Neuron (in vitro differentiated cells): ENCODE measurements at regions not wholly inside any gene's neighbourhood (a gene's known extent, or its start where the extent isn't known, plus 50 kb on each side); places are given as distances from the start of the nearest gene placed in this dataset.

Experiments used
- H2AFZ ChIP-seq: one replicate; pipeline ENCODE4 v1.6.1; 2013; ENCODE audit warnings: low read depth, mild to moderate bottlenecking, inconsistent platforms, low read length, moderate library complexity
- H3K27me3 ChIP-seq: one replicate; pipeline ENCODE4 v1.6.1; 2013; ENCODE audit warnings: low read length; ENCODE audit not compliant: insufficient read depth
- H3K36me3 ChIP-seq: one replicate; pipeline ENCODE4 v1.6.1; 2013; ENCODE audit warnings: low read length; ENCODE audit not compliant: insufficient read depth
- H3K4me1 ChIP-seq: one replicate; pipeline ENCODE4 v1.6.1; 2013; ENCODE audit warnings: low read length; ENCODE audit not compliant: insufficient read depth
- H3K4me3 ChIP-seq: 2 replicates; pipeline ENCODE4 v1.5.1; 2013; ENCODE audit warnings: mild to moderate bottlenecking, low read length, moderate library complexity
- H3K9me3 ChIP-seq: one replicate; pipeline ENCODE4 v1.6.1; 2013; ENCODE audit warnings: low read length

DNA sequence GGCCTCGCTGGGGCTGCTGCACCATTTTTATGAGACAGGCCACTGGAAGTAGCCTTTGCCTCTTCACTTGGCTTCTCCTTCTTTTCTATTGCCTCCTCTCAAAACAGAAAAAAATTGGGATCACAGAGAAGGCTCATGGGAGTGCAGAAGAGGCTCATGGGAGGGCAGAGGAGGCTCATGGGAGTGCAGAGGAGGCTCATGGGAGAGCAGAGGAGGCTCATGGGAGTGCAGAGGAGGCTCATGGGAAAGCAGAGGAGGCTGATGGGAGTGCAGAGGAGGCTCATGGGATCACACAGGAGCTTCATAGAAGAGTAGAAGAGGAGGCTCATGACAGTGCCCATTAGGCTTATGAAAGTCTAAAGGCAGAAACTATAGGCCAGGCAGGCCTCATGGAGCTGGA is 211.2 kb downstream of the IRF8 start:
- Histone ChIP-seq H2AFZ (no peak overlapping the region), H3K4me3 (no peak overlapping the region), H3K4me1 (no peaks in the 10 kb centered on the region), H3K36me3 (no peaks in the 10 kb centered on the region), H3K27me3 (no peaks in the 10 kb centered on the region), H3K9me3 (no peaks in the 10 kb centered on the region)

DNA sequence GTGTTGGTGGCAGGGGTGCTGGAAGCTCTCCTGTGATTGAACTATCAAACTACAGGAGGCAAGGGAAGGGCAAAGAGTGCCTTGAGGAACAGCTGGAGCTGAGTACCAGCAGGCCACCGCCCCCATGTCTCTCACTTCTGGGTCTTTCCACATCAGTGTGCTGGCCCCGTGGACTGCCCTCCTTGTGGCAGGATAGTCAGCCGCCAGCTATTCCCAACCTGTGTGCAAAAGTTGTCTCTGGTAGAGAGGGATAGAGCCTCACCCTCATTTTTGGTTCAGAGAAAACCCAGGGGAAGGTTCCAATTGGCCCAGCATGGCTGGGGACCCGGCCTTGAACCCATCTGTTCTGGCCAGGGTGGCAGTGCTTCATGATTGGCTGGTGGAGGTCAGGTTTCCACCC is 211.8 kb downstream of the IRF8 start:
- no peaks in the 10 kb centered on the region for H3K4me1 ChIP-seq
- no peak overlapping the region for H2AFZ ChIP-seq
- no peak overlapping the region for H3K4me3 ChIP-seq
- no peaks in the 10 kb centered on the region for H3K9me3 ChIP-seq
- H3K36me3 ChIP-seq = no peaks in the 10 kb centered on the region
- H3K27me3 ChIP-seq = no peaks in the 10 kb centered on the region

DNA sequence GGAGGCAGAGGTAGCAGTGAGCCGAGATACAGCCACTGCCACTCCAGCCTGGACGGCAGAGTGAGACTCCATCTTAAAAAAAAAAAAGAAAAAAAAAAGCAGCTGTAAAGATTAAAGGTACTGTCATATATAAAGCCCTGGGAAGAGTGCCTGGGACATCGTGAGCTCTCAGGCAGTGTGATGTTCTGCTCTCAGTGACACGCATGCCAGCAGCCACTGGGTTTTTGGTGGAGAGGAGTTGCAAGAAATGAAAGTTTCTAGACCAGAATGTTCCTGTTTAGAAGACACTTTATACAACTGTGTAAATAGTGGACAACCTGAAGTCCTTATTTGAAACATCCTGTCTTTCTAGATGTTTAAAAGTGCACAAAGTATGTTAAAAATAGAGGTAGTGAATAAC is 213.2 kb downstream of the IRF8 start:
- Histone ChIP-seq H3K36me3 (no peaks in the 10 kb centered on the region), H3K4me1 (no peaks in the 10 kb centered on the region), H3K4me3 (no peak overlapping the region), H3K27me3 (peaks cover 3% of the 10 kb centered on the region), H3K9me3 (no peaks in the 10 kb centered on the region), H2AFZ (no peak overlapping the region)

DNA sequence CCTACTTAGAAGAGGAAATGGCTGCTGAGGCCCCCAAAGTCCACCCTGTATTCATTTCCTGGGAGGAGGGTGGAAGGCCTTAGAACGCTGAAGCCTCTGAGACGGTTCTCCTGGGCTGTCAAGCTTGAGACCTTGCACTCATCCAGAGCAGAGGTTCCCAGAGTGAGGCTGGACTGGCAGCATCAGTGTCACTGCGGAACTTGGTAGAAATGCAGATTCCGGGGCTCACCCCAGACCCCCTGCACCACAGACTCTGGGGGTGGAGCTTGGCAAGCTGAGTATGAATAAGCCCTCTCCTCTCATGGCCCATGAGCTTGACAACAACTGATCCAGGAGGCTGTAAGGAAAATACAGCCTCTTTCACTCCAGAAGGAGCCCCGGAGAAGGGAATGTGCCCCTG is 218.3 kb downstream of the IRF8 start:
- H3K4me1 ChIP-seq = no peaks in the 10 kb centered on the region
- H2AFZ ChIP-seq = no peak overlapping the region
- H3K27me3 ChIP-seq = peaks cover 14% of the 10 kb centered on the region
- H3K9me3 ChIP-seq = no peaks in the 10 kb centered on the region
- H3K4me3 ChIP-seq = no peak overlapping the region
- H3K36me3 ChIP-seq = no peaks in the 10 kb centered on the region

DNA sequence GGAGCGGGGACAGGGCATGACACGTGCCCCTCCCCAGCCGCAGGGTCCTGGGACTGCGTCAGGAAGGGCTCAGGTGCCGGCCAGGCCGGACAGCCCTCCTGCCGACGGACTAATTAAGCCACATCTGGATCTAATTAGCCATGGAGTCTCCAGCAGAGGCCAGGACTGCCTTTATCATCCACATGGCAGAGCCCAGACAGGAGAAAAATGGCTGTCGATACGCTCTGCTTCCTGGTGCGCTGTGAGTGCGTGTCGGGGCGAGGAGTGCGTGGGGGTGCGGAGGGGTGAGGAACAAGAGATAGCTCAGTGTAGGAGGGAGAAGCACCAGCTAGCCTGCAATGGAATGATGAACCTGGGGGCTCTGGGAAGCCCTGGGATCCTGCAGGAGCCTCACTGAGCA is 218.8 kb downstream of the IRF8 start:
- H2AFZ ChIP-seq = no peak overlapping the region
- H3K9me3 ChIP-seq = no peaks in the 10 kb centered on the region
- no peaks in the 10 kb centered on the region for H3K36me3 ChIP-seq
- H3K27me3 ChIP-seq = peaks cover 18% of the 10 kb centered on the region
- H3K4me3 ChIP-seq = no peak overlapping the region
- H3K4me1 ChIP-seq = no peaks in the 10 kb centered on the region

DNA sequence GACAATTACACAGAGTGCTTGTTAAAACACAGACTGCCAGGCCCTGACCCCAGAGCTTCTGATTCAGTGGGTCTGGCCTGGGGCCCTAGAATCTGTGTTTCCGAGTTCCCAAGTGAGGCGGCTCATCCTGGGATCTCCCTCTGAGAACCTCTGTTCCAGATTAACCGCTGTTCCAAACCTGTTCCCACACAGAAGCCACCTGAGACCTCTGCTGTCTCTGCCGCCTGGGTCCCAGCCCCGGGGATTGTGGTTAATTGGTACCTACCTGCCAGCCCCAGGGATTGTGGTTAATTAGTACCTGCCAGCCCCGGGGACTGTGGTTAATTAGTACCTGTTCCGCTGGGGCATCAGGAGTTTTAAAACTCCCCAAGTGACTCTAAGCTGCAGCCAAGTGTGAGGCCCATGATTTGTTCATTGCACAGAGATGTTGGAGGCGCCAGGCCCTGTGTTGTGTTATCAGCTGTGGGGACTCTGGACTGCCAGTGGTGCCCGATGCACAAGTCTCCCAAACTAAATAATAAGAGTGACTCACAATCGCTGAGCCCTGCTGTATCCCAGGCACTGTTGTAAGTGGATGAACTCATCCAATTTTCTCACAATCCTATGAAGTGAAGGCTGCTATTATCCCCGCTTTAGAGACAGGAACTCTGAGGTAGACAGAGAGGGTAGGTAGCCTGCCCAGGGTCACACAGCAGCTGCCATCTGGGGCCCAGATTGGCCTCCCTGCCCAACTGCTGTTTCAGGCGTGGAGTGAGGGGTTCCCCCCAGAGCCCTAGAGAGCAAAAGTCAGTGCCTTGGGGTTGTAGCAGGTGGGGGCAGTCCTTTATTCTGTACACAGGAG is 219.7 kb downstream of the IRF8 start:
- Histone ChIP-seq H3K9me3 (no peaks in the 10 kb centered on the region), H3K4me1 (no peaks in the 10 kb centered on the region), H3K36me3 (no peaks in the 10 kb centered on the region), H3K4me3 (no peak overlapping the region), H2AFZ (no peak overlapping the region), H3K27me3 (peaks cover 21% of the 10 kb centered on the region)

DNA sequence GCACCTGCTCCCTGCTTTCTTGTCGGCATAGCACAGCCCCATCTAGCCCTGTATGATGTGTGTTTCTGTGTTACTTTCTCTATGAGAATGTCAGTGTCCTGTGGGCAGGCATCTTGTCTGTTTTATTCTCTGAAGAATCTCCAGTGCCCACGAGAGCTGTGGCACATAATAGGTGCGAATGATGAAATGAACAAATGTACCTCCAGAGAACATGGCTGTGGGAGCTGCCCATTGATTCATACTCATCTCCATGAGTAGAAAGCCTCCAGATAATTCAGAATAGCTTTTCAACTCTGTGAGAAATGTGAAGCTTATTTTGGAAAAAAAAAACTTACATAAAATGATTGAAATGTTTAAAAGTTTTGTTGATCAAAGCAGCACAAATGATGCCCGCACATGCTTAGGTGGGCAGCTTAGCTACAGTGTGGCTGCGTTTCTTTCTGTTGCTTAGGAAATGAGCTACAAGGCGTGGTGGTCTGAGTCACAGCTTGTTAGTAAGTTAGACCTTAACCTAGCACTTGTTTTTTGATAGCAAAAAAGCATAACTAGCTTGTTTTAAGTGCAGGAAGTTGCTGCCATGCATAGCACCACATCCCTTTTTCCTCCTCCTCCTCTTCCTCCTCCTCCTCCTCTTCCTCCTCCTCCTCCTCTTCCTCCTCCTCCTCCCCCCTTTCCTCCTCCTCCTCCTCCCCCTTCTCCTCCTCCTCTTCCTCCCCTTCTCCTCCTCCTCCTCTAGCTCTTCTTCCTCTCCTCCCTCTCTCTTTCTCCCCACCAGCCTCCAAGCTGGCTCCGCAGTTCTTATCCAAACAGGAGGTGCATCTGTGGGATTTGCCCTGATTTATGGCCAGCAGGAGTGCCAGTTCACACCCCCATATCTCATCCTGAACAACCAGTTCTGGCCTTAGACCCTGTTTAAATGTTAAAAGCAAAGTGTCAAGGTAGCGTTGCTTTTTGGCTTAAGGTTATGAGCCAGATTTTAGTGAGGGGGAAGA is 221.5 kb downstream of the IRF8 start:
- no peak overlapping the region for H3K4me3 ChIP-seq
- no peaks in the 10 kb centered on the region for H3K36me3 ChIP-seq
- H3K9me3 ChIP-seq = no peaks in the 10 kb centered on the region
- H3K27me3 ChIP-seq = peaks cover 30% of the 10 kb centered on the region
- H3K4me1 ChIP-seq = no peaks in the 10 kb centered on the region
- H2AFZ ChIP-seq = no peak overlapping the region

DNA sequence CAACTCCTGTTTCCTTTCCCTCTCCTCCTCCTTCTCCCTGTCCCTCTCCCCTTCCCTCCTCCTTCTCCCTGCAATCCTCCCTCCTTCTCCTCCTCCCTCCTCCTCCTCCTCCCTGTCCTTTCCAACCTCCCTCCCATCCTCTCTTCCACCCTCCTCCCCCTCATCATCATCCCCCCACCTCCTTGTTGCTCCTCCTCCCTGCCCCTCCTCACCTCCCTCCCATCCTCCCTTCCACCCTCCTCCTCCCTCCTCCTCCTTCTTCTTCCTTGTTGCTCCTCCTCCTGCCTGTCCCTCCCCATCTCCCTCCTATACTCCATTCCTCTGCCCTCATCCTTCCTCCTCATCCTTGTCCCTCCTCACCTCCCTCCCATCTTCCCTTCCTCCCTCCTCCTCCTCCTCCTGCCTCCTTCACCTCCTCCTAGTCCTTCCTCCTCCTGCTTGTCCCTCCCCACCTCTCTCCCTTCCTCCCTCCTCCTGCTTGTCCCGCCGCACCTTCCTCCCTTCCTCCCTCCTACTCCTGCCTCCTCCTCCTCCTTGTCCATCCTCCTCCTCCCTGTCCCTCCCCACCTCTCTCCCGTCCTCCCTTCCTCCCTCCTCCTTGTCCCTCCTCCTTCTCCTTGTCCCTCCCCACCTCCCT is 222.5 kb downstream of the IRF8 start:
- H3K4me1 ChIP-seq = no peaks in the 10 kb centered on the region
- H3K4me3 ChIP-seq = no peak overlapping the region
- H2AFZ ChIP-seq = no peak overlapping the region
- no peaks in the 10 kb centered on the region for H3K9me3 ChIP-seq
- H3K36me3 ChIP-seq = no peaks in the 10 kb centered on the region
- H3K27me3 ChIP-seq = peaks cover 30% of the 10 kb centered on the region

DNA sequence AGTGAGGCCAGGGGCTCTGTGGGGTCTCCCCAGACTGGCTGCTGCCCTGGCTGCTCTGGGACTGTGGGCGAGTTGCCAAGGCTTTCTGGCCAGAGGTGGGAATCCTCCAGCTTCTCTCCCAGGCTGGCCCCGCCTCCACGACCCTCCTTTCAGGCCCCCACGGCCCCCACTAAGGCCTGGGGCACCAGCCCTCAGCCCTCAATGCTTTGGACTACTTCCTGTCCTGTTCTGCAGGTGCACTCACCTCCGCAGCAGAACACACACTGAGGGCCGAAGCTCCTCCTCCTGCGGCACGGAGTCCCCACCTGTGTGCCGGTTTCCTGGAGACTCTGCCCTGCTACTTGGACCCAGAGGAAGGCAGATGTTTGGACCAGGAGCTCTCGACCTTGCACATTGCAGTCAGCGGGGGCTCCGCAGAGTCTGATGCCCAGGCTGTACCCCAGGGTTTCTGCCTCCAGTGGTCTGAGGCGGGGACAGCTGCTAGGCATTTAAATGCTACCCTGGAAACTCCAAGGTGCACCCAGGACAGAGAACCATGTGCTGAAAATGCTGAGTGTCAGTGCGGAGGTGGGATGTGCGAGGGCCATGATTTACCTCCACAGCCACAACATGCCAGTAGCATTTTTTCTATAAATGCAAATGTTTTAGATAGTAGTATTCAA is 223.8 kb downstream of the IRF8 start:
- Histone ChIP-seq H3K36me3 (no peaks in the 10 kb centered on the region), H3K4me1 (no peaks in the 10 kb centered on the region), H2AFZ (no peak overlapping the region), H3K27me3 (peaks cover 30% of the 10 kb centered on the region), H3K4me3 (no peak overlapping the region), H3K9me3 (no peaks in the 10 kb centered on the region)

DNA sequence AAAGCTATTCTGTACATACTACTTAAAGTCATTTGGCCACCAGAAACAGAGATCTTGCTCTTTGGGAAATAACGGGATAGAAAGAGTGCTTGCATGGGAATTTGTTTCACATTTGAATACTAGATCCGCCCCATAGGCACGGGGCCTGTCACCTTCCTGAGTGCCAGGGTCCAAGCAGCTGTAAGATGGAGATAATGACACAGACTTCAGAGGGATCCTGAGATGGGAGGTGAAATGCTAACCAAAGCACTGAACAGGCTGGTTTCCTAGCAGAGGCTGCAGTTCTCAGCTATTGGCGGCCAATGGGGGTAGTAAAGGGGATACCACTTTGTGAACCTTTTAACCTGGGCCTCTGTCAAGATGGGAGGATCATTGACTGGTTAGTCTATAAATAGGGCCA is 225.4 kb downstream of the IRF8 start:
- Histone ChIP-seq H3K36me3 (no peaks in the 10 kb centered on the region), H3K9me3 (no peaks in the 10 kb centered on the region), H3K27me3 (peaks cover 30% of the 10 kb centered on the region), H3K4me1 (no peaks in the 10 kb centered on the region), H2AFZ (no peak overlapping the region), H3K4me3 (no peak overlapping the region)

DNA sequence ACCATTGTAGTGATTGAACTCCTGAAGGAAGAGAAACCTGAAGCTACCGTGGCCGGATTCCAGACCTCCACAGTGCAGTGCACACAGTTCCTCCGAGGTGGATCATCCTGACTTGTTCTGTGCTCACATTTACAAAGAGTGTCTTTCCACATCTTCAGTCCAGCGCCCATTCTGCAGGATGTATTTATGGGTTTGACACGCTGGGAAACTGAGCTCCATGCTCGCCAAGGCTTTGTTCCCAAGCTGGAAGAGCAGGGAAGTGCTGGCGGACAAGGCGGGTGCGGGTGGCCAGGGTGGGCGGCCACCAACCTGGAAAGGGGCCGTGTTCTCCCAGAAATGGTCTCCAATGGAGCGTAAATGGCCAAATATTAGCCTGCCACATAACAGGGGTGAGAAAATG is 227.9 kb downstream of the IRF8 start:
- H3K27me3 ChIP-seq = peaks cover 24% of the 10 kb centered on the region
- no peak overlapping the region for H2AFZ ChIP-seq
- no peaks in the 10 kb centered on the region for H3K36me3 ChIP-seq
- H3K4me1 ChIP-seq = no peaks in the 10 kb centered on the region
- no peaks in the 10 kb centered on the region for H3K9me3 ChIP-seq
- H3K4me3 ChIP-seq = no peak overlapping the region

DNA sequence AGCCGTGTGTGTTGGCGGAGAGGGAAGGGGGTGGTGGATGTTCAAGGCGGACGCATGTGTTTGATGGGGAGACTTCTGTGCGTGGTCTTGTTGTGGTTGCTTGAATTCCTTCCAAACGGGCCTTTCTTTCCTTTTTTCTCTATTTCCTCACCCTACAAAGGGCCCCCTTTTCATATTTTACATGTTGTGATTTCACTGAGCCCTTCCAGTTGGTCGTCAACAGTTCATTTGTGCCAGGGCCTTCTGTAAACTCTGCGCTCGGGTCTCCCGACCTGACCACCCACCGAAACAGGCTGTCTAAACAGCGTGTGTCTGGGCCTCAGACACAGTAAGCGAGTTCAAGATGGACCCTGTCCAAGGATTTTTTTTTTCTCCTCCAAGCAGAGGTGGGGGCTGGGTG is 228.4 kb downstream of the IRF8 start:
- Histone ChIP-seq H3K27me3 (peaks cover 19% of the 10 kb centered on the region), H3K4me1 (no peaks in the 10 kb centered on the region), H3K36me3 (no peaks in the 10 kb centered on the region), H3K4me3 (no peak overlapping the region), H3K9me3 (no peaks in the 10 kb centered on the region), H2AFZ (no peak overlapping the region)
